Fibroblast of skin of right quadriceps (primary cell): ENCODE measurements at regions not wholly inside any gene's neighbourhood (a gene's known extent, or its start where the extent isn't known, plus 50 kb on each side); places are given as distances from the start of the nearest gene placed in this dataset.

ENCODE experiments used
- DNase-seq: peaks from one replicate; pipeline ENCODE4 v3.0.0-alpha.2; 2013

DNA sequence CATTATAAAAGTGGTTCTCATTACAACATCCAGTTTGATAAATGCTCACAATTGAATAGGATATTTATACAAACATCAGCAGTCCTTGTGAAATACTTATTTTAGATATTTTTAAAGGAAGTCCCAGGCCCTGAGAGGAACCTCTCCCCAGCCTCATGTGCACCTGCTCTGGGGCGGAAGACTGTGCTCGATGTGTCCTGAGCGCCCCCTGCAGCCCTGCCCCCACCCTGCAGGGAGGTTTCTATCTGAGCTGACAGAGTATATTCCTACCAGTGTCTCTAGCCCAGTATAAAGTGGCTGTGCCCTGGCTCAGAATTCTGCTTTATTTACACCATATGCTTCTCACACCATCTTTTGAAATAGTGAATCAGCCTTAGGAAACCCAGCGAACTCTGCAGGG lies 1349.1 kb downstream of the TMEM121 start:
- DNase-seq, result no peak

GRCh38 chr14:106876711-106877110 lies 1350.3 kb downstream of the TMEM121 start:
- DNase-seq, result no peak

GRCh38 chr14:106877517-106877916 lies 1351.1 kb downstream of the TMEM121 start:
- no peak for DNase-seq

GRCh38 chr14:106879241-106879640 lies 1352.9 kb downstream of the TMEM121 start:
- no peak for DNase-seq

DNA sequence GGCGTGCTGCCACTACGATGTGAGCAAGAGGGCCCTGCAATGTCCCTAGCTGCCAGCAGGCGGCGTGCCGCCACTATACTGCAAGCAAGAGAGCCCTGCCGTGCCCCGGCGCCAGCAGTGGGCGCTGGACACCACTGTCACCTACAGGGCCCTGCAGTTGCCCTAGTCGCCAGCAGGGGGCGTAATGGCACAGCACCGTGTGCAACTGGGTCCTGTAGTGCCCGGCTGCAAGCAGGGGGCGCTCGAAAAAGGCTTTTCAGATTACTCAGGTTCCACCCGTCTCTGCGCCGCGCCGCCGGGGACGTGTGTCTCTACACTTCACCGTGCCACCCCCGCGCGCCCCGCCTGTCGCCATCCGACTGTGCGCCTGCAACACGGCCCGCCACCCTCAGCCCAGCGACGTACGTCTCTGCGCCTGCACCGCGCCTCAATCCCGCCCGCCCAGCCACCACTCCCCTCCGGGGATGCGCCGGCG lies 1356.9 kb downstream of the TMEM121 start:
- no peak for DNase-seq
